Gastrocnemius medialis (tissue), 4 donors: ENCODE measurements at regions not wholly inside any gene's neighbourhood (a gene's known extent, or its start where the extent isn't known, plus 50 kb on each side); places are given as distances from the start of the nearest gene placed in this dataset.

ENCODE experiments used
- CTCF ChIP-seq, 5 experiments: fragments of 450-650 bp in 3 of 5; fragments of 200-600 bp in 2 of 5; sonication (generic) in 2 of 5; IDR thresholded peaks in 4 of 5; conservative IDR thresholded peaks in 1 of 5; 1 replicate in 4 of 5; 2 replicates in 1 of 5; pipeline ENCODE4 v1.5.1; 2016 to 2019; ENCODE audit warnings: antibody characterized with exemption in 5 of 5, mild to moderate bottlenecking in 3 of 5, moderate library complexity in 3 of 5
- POLR2A ChIP-seq, 2 donors: fragments of 450-650 bp; IDR thresholded peaks; one replicate each; pipeline ENCODE4 v1.6.1; 2017; ENCODE audit warnings: antibody characterized with exemption in 2 of 2, mild to moderate bottlenecking in 2 of 2, moderate library complexity in 2 of 2

- TF ChIP-seq CTCF (IDR thresholded peaks at IDR 0.05 in 4 of 5, conservative IDR thresholded peaks at IDR 0.05 in 1 of 5) (no peak), POLR2A (IDR thresholded peaks at IDR 0.05) (no peak)
These were observed 212.8 kb upstream of the CDH8 start for GRCh38 chr16:62249069-62249468.
